SK-N-SH (cell line): ENCODE measurements at regions not wholly inside any gene's neighbourhood (a gene's known extent, or its start where the extent isn't known, plus 50 kb on each side); places are given as distances from the start of the nearest gene placed in this dataset.

Experiments used
- CHD2 ChIP-seq: fragments of 150-350 bp; IDR thresholded peaks from 2 replicates; pipeline ENCODE4 v1.6.1; 2018; ENCODE audit warnings: low read length; ENCODE audit not compliant: partially characterized antibody
- EP300 ChIP-seq, 2 experiments: IDR thresholded peaks; 2 replicates each; pipeline versions ENCODE4 v1.4.0 to v1.6.1; 2012; ENCODE audit warnings: borderline replicate concordance in 1 of 2, low read depth in 1 of 2, low read length in 1 of 2
- GABPA ChIP-seq: IDR thresholded peaks from 2 replicates; pipeline ENCODE4 v1.4.0; 2012; ENCODE audit warnings: low read depth, mild to moderate bottlenecking
- JUND ChIP-seq: IDR thresholded peaks from 2 replicates; pipeline ENCODE4 v1.4.0; 2012
- MEF2A ChIP-seq: IDR thresholded peaks from 2 replicates; pipeline ENCODE4 v1.4.0; 2012; ENCODE audit warnings: low read depth, borderline replicate concordance
- RCOR1 ChIP-seq: fragments of 150-350 bp; IDR thresholded peaks from 2 replicates; pipeline ENCODE4 v1.6.1; 2017; ENCODE audit warnings: antibody characterized with exemption, low read length
- TAF1 ChIP-seq: IDR thresholded peaks from 2 replicates; pipeline ENCODE4 v1.6.1; 2012; ENCODE audit warnings: low read depth, mild to moderate bottlenecking, low read length, moderate library complexity, borderline replicate concordance
- TCF12 ChIP-seq: IDR thresholded peaks from 2 replicates; pipeline ENCODE4 v1.4.0; 2012
- TF ChIP-seq, protein P1 (sequence below): fragments of 200-600 bp; sonication (generic); IDR thresholded peaks from 2 replicates; pipeline ENCODE4 v1.6.1; 2017; ENCODE audit warnings: antibody characterized with exemption, mild to moderate bottlenecking, moderate library complexity
- TF ChIP-seq, protein P2 (sequence below): IDR thresholded peaks from 2 replicates; pipeline ENCODE4 v1.4.0; 2012; ENCODE audit warnings: low read depth, borderline replicate concordance
- TF ChIP-seq, protein P3 (sequence below): IDR thresholded peaks from 2 replicates; pipeline ENCODE4; 2012
- TF ChIP-seq, protein P4 (sequence below): IDR thresholded peaks from 2 replicates; pipeline ENCODE4 v1.4.0; 2012; ENCODE audit warnings: low read depth

DNA sequence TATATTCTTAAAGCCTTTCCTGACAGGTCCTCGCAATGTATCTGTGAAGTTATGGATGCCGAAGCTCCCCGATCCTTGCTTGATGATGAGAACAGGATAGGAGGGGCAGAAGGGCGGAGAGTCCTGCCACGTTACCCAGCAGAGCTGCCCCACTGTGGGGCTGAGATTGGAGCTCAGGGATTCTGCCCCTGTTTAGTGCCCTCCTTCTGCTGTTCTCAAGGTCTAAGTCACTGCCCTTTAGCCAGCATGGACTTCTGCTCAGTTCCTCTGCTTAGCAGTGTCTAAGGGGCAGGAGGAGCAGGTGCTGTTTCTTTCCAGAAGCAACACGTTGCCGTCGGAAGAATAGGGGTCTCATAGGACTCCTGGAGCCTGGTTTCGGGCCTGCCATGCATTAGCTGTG lies 164.2 kb upstream of the B3GAT1 start:
- TF ChIP-seq RCOR1 (no peak), GABPA (no peak), JUND (no peak), CHD2 (no peak), TCF12 (no peak), EP300 (IDR thresholded peaks at IDR 0.05; ENCODE audit: borderline replicate concordance in 1 of 2, low read depth in 1 of 2, low read length in 1 of 2) (no peak), MEF2A (no peak), TAF1 (no peak)
- TF ChIP-seq, protein P1, sequence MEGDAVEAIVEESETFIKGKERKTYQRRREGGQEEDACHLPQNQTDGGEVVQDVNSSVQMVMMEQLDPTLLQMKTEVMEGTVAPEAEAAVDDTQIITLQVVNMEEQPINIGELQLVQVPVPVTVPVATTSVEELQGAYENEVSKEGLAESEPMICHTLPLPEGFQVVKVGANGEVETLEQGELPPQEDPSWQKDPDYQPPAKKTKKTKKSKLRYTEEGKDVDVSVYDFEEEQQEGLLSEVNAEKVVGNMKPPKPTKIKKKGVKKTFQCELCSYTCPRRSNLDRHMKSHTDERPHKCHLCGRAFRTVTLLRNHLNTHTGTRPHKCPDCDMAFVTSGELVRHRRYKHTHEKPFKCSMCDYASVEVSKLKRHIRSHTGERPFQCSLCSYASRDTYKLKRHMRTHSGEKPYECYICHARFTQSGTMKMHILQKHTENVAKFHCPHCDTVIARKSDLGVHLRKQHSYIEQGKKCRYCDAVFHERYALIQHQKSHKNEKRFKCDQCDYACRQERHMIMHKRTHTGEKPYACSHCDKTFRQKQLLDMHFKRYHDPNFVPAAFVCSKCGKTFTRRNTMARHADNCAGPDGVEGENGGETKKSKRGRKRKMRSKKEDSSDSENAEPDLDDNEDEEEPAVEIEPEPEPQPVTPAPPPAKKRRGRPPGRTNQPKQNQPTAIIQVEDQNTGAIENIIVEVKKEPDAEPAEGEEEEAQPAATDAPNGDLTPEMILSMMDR = no peak
- TF ChIP-seq, protein P2, sequence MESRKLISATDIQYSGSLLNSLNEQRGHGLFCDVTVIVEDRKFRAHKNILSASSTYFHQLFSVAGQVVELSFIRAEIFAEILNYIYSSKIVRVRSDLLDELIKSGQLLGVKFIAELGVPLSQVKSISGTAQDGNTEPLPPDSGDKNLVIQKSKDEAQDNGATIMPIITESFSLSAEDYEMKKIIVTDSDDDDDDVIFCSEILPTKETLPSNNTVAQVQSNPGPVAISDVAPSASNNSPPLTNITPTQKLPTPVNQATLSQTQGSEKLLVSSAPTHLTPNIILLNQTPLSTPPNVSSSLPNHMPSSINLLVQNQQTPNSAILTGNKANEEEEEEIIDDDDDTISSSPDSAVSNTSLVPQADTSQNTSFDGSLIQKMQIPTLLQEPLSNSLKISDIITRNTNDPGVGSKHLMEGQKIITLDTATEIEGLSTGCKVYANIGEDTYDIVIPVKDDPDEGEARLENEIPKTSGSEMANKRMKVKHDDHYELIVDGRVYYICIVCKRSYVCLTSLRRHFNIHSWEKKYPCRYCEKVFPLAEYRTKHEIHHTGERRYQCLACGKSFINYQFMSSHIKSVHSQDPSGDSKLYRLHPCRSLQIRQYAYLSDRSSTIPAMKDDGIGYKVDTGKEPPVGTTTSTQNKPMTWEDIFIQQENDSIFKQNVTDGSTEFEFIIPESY = no peak
- TF ChIP-seq, protein P3, sequence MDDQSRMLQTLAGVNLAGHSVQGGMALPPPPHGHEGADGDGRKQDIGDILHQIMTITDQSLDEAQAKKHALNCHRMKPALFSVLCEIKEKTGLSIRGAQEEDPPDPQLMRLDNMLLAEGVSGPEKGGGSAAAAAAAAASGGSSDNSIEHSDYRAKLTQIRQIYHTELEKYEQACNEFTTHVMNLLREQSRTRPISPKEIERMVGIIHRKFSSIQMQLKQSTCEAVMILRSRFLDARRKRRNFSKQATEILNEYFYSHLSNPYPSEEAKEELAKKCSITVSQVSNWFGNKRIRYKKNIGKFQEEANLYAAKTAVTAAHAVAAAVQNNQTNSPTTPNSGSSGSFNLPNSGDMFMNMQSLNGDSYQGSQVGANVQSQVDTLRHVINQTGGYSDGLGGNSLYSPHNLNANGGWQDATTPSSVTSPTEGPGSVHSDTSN = no peak
- TF ChIP-seq, protein P4, sequence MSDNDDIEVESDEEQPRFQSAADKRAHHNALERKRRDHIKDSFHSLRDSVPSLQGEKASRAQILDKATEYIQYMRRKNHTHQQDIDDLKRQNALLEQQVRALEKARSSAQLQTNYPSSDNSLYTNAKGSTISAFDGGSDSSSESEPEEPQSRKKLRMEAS = no peak
